Hematopoietic multipotent progenitor cell treated with erythropoietin and hydrocortisone succinate and interleukin-3 and kit ligand, for 4 days (in vitro differentiated cells): ENCODE measurements at regions not wholly inside any gene's neighbourhood (a gene's known extent, or its start where the extent isn't known, plus 50 kb on each side); places are given as distances from the start of the nearest gene placed in this dataset.

ENCODE experiments used
- DNase-seq: peaks from one replicate; pipeline ENCODE4 v3.0.0-alpha.2; 2015

DNA sequence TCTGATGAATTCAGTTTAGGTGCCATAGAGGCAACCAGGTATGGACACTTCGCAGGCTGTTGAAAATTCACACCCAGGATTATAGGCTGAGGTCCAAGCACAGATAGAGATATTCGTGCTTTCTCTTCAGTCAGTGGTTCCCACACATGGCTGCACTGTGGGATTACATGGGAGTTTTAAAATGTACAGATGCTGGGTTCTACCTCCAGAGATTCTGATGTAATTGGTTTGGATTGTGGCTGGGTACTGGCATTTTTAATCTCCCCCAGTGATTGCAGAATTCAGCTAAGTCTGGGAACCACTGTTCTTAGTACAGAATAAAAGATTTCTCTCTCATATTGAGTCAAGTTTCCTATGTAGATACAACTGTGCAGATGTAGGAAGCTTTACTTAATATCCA is 91.6 kb downstream of the FOXB1 start:
- DNase-seq = no peak

DNA sequence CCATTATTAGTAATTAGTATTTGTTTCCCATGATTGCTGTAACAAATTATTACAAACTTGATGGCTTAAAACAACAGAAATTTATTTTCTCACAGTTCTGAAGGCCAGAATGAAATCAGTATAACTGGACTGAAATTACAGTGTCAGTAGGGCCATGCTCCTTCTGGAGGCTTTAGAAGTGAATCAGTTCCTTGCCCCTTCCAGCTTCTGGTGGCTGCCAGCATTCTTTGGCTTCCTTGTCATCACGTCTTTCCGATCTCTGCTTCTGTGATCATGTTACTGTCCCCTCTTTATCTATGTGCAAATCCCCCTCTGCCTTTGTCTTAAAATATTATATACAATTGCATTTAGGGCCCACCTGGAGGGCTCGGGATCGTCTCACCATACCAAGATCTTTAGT is 92.0 kb downstream of the FOXB1 start:
- DNase-seq = no peak

DNA sequence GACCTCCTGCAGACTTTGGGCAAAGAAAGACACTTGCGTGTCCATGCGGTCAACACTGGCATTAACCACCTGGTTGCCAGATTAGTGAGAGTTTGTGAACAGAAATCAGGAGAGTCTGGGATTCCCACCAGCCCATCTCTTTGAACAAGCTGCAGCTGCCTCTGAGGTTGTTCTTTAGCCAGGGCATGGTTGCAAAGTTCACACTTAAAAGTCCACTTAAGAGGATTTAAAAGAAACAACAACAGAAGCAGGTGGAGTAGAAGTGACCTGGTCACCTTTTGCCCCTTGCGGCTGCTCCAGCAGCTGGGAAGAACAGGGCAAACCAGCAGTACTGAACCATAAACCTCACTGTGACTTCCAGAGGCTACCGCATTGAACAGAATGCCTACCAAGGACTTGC is 97.3 kb downstream of the FOXB1 start:
- DNase-seq = no peak

DNA sequence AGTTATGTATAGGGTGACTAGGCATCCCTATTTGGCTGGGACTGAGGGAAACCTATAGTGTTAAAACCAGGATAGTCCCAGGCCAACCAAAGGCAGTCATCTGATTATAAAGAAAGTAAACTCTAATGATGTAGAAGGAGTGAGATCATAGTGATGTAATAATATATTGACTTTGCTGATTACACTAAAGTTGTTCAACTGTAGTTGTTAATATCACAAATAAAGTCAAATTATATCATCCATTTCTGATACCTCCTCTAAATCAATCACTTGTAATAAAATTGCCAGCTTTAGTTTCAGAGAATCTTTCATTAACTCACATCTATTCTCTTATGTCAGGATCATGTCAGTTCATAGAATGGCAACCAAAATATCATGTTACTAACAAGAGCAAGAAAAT is 98.6 kb downstream of the FOXB1 start:
- DNase-seq = no peak

DNA sequence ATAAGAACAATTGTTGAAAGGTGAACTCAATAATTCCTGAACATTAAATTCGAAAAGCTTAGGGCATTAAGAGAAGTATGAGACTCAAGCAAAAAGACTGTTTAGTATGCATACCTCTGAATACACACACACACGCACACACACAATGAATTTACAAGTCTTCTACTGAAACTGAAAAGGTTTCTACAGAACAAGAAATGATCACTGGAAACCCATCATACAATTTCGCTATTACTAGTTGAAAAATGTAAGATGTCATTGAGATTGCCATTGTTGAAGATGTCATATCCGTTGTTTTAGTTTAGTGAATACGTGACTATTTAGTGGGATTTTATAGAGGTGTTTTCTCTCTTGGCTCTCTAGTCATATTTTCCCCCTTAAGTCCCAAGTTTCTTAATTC is 106.8 kb downstream of the FOXB1 start:
- no peak for DNase-seq

DNA sequence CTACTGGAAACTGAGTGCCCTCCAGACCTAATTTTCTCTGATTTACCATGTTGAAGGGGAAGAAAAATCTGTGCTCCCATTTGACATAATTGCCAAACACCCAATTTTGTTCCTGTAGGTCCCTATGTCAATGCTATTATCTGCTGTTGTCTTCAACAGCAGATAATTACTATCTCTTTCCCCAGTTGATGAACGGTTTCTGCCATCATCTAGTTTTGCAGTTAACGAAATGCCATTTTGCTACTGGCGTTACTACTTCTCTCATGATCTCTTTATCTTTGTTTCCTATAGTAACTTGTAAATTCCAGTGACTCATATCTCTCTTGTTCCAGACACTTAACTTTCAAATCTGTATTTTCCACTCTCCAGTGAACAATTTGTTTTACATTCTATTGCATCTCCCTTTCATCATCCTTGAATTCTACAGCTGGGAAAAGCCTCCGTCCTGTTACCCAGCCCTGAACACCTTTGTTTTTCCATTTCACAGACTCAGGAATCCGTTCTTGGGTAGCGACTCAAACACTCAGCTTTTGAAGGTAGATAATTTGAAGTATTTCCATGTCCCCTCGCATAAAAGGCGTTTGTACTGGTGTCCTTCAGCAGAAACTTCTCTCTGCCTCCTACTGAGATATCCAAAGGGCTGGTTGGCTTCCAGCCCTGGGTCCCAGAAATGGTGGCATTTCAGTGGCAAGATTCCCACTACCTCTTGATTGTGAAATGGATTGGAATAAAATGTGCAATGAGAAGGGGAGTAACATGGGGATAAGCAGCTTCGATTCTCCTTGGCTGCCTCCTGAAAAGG is 111.7 kb downstream of the FOXB1 start:
- no peak for DNase-seq

DNA sequence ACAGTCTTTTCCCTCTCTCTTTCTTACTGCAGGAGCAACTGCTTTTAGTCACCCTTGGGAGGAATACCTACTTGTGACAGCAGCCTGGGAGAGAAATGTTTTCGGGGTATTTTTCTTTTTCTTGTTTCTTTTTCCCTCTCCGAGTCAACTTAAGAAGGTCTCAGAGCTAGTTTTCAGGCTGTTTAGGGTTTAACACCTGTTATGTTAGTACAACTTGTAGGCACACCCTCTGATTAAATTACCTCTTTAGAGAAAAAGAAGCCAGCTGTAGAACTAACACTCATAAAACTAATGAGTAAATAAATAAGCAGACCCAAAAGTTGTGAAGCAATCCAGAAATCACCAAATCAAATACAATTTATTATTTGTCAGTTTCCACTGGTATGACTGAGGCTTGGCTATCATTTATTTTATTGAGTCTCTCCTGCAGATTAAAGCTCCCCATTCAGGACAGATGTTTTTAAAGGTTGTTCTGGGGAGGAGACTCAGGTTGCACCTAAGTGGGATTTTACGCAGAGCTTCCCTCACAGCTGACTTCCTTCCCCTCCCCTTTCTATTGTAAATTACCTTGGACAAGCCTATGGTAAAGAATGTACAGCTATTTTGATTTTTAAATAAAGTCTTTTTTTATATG is 112.5 kb downstream of the FOXB1 start:
- DNase-seq = no peak

DNA sequence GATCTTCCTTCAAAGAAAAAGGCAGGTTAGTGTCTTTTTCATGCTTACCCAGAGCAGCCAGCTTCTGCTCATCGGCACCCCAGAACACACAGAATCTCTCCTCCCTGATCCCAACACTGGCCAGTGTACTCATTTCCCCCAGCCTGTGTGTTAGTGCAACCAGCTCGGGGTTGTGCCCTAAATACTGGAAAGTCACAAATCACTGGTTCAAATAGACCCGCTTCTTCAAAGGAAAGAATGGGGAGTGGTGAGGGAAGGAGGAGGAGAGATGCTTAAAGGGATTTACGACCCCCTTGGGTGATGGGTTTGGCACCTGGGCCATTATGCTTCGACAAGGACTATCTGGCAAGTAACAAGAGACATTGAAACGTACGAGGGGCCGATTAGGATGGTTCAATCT is 114.0 kb downstream of the FOXB1 start:
- no peak for DNase-seq

DNA sequence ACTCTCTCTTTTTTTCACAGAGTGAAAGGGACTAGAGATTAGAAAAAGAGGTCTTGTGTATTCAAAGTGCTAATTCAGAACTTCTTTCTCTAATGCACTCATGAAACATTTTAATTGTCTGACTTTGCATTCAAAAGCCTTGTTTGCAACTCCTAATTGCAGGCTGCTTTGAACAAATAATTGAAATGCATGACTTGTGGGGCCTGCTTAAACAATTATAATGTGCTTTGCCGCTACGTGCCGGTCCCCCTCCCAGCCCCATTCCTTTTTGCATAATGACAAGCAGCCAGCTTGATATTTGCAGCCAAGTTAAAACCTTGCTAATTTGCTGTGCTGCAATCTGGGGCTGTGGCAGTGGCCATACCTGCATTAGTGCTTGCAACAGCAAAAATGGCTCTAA is 114.5 kb downstream of the FOXB1 start:
- no peak for DNase-seq

DNA sequence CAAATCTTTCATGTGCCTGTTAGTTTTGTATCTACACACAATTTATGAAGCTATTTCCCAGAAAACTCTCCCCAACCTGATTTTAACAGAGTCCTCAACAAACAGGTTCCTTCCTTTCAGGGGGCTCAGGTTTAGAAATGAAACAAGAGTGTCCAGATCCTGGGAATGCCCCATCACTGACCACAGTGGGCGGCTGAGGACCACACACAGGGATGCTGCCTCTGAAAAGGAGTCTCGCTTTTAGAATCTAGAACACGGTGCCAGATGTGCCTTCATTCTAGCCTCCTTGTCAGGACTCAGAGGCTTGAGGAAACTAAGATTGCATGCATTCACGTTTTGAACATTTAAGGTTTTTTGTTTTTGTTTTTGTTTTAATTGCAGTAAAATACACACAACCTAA is 115.0 kb downstream of the FOXB1 start:
- DNase-seq = no peak

DNA sequence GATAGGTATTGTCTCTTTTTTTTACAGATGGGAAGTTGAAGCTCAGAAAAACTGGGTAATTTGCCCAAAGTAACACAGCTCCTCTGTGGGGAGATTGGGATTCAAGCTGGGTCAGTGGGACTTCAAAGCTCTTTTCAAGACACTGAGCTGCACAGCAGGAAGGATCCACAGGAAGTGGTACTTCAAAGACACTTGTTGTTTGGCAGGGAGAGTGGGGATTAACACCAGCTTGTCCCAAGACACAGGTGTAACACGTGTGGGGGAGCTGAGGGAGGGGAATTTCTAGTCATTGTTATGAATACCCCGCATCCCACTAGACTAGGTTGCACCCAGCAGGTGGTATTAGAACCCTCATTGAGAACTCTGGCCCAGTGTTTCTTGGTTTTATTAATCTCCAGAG is 116.0 kb downstream of the FOXB1 start:
- no peak for DNase-seq

DNA sequence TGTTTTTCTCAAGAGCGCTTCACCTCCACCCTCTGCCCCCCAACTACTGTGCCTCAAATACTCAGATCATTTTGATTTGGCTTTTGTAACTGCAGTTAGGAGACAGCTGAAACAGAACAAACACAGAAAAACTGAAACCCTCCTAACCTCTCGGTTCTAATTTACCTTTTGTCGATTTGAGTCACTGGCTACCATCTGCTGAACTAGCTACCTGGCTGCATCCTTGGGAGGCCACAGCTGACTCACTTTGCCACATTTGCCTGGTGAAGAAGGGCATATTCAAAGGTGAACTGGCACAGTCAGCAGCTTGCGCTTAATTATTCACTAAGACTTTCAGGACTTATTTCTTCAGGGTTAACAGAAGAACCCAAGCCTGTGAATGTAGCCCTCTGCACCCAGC is 117.7 kb downstream of the FOXB1 start:
- no peak for DNase-seq

DNA sequence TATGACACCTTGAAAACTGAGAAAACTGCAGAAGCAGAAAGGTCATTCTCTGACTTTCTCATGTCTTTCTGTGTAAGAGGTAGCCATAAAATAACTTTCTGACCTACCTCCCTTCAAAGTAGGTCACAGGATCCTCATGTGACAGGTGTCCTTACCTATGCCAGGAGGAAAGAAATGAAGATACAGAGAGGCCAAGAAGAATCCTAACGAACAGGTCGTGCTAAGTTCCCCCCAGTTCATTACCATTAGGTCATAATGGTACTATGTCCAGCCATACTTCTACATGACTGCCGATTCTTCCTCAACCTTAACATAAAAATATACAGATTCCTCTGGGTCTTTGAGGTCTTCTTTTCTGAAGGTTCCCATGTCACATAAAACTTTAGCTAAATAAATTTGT is 118.6 kb downstream of the FOXB1 start:
- no peak for DNase-seq

DNA sequence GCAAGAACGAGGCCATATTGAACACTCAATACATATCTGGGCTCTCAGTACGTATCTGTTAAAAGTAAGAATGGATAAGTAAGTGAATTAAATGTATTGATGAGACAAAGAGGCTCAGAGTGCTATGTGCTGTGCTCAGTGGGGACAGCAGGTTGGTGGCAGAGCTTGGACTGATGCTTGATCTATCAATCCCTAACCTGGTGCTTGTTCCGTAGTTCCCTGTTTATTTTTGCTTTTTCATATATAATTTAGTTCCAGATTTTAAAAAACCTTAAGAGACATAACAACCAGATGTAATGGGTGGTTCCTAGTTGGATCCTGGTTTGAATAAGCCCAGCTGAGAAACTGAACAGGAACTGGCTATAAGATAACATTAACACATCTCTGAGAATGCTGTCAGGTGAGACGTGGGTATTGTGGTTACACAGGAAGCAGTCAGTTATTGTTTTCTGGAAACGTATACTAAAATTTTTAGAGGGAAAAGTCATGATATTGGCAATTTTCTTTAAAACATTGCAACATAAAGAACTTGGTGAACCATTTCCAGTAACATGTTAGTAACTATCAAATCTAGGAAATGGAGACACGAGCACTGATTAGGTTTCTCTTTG is 120.5 kb downstream of the FOXB1 start:
- no peak for DNase-seq

DNA sequence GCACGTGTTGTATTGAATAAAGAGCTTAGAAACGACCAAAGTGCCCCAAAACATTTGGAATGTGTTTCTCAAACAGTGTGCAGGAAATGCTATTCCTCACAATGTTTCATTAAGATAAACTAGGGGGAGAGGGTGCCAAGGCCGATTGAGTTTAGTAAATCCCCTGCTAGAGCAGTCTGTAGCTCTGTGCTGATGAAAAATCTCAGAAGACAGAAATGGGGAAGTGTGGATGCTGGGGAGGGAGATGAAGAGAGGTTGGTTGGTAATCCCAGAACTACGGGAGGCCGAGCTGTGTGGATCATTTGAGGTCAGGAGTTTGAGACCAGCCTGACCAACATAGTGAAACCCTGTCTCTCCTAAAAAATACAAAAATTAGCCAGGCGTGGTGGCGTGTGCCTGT is 121.2 kb downstream of the FOXB1 start:
- DNase-seq = no peak

DNA sequence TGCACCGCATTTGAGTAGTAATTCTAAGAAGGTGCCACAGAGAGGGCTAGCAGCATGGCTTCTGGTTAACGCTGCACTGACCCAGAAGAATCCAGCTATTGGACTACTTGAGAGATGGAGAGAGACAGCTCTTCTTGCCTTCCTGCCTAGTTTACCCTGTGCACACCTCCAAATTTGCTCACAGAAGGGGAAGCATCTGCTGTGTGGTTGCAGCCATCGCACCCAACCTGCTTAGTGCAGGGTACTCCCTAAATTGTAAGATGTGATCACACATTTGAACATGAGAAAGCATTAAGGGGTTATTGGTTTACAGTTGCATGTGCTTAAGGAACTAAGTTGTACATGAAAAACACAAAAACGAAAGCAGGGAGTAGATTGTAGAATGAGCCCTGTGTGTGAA is 122.1 kb downstream of the FOXB1 start:
- peak; percentile 2 for DNase-seq

DNA sequence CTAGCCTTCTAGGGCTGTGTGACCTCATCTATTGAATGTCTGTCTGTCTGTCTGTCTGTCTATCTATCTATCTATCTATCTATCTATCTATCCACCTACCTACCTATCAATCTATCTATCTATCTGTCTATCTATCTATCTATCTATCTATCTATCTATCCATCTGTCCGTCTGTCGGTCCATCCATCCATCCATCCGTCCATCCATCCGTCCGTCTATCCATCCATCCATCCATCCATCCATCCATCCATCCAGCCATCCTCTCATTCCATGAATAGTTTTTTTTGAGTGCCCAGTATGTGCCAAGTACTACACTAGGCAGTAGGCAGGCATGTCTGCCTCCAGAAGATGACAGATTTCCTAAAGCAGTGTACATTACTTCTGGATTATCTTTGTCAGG is 122.5 kb downstream of the FOXB1 start:
- no peak for DNase-seq

DNA sequence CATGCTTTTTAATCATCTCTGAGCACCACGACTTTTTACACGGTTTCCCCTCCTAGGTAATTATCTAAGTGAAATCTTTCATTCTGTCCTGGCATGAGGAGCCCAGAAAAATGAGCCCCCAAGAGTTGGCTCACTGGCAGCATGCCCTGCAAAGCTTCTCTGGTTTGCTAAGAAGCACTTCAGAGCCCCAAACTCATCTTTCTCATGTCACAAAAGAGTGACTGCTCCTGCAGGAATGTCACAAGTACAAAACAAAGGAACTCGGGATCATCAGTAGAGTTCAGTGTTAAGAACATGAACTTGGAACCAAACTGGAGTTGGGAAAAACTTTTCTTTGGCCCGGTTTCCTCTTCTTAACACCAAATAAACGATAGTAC is 123.9 kb downstream of the FOXB1 start:
- no peak for DNase-seq

DNA sequence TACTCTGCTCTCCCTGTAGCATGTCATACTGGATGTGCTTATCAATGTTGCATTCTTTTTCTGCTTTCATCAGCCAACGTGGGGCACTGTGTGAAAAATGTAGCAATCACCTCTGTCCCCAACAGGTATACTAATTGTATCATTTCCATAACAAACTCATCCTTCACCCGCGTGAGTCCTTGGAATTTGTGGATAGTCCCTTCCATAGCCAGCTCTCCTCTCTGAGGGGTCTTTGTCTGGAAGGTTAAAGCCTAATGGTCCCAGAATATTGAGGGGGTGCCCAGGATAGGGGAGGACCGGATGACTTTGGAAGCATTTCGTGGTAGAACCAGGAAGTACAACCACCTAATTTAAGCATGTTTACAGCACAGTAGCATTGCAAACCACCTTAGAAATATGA is 124.6 kb downstream of the FOXB1 start:
- no peak for DNase-seq

DNA sequence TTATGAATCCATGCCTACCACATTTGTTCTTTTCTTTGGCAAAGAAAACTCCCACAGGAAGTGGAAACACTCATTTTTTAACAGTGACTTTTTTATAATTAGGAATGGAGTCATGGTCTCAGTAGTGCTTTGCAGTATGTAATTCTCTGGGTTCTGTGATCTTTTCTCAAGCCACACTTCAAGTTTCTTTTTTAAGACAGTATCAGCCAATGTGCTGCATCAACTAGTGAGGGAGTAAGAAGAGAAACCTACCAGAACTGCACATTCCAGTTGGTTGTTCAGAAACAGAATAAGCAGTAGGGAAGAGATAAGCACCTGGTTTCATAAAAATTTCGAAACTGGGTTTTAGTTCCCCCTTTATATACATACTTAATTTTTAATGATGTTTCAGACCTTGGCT is 126.3 kb downstream of the FOXB1 start:
- peak; percentile 26 for DNase-seq

DNA sequence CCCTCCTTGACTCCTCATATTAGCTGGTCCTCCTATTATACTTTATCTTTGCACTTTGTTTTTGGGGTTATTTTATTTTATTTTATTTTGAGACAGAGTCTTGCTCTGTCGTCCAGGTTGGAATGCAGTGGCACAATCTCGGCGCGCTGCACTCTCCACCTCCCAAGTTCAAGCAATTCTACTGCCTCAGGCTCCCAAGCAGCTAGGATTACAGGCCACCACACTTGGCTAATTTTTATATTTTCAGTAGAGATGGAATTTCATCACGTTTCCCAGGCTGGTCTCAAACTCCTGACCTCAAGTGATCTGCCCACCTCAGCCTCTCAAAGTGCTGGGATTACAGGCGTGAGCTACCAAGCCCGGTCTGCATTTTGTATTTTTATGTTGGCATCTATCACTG is 126.7 kb downstream of the FOXB1 start:
- DNase-seq = no peak

DNA sequence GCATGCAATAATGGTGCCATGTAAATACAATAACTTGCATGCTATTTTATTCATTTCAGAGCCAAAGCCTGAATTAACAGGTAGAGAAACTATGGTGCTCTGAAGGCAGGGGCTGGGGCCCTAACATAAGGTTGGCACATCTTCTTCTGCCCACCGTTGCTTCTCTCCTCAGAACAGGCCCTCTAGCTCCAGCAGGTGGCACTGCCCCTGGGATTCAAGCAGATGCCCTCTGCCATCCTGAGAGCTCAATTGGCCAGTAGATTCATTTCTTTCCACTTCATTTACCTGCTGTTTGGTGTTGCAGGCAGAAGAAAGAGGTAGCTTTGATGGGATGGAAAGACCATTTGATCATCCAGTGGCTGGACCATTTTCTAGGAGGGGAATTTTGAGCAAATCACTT is 130.5 kb downstream of the FOXB1 start:
- DNase-seq = peak; percentile 35

DNA sequence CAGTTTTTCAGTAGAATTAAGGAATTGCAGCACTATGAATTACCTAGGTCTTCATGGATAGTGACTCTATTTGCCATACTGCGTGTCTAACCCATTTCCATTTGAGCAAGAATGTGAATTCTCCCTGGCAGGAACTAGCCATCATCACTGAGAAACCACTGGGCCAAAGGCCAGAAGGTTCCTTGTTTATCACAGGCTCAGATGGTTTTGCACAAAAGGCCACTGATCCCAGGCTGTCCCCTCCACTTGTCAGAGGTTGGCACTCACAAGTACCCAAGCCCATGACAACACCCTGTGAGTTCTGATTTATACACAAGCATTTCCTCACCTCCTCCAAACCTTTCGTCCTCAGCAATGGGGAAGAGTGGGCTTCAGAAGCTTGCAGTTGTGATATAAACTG is 131.8 kb downstream of the FOXB1 start:
- no peak for DNase-seq

DNA sequence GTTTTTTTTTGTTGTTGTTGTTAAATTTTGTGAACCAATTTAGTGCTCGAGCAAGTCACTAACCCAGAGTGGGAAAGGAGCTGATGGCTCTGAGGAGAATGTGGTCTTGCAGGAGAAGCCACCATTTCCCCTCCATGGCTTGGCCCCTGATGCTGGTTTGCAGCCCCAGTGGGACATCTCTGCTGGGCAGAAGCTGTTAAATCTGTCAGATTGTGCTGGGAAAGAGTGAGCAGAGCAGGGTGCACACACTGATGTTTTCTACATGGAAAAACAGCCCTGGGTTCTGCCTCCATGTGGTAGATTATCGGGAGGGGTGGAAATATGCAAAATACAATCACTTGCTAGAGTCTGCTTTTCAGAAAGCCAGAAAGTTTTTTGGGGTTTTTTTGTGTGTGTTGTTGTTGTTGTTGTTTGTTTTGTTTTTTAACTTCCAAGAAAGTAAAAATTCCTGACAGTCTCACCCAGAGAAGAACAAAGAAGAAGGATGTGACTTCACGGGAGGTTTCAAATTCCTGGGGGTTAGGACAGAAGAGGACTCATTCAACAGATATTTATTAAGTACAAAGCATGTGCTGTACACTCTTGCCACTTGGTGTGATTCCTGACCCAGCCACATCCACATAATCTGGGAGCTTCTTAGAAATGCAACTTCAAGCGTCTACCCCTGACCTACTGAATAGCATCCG is 133.7 kb downstream of the FOXB1 start:
- DNase-seq = no peak
